ENCODE measurements at regions not wholly inside any gene's neighbourhood (a gene's known extent, or its start where the extent isn't known, plus 50 kb on each side); places are given as distances from the start of the nearest gene placed in this dataset.

DNA sequence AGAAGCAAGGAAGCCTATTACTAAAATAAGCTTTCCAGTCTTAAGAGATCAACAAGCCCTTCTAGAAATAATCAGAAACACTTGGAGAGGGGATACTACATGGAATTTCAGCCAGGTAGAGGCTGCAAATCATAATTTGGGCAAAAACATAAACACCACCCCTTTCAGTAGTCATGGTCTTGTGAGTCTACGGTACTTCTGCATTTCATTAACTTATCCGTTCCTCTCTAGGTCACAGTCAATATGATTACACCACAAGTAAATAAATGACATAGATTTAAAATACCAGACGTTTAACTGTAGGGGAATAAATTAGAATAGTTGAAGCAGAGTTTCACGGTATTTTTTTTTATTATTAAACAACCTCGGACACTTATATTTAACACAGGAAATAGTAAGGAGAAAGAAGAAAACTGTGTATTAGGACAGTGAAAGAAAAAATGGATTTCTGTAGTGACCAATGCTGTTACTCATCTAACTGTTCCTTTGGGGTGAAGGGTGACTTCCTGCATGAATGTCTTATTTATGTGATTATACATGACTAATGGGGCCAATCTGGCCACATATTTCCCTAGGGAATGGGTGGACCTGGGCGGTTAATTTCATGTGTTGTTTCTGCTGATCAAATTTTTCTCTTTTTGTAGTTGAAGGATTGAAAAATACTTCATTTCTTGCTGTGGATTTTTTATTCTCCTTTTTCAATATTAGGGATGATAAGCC, 456.6 kb upstream of the UBE2E3 start:
- peak; percentile 96 for DNase-seq

GRCh38 chr2:180520921-180521581, 459.4 kb upstream of the UBE2E3 start:
- DNase-seq = peak; percentile 80

- peak; percentile 41 for DNase-seq
These were observed 460.2 kb upstream of the UBE2E3 start for GRCh38 chr2:180520206-180520605.

DNA sequence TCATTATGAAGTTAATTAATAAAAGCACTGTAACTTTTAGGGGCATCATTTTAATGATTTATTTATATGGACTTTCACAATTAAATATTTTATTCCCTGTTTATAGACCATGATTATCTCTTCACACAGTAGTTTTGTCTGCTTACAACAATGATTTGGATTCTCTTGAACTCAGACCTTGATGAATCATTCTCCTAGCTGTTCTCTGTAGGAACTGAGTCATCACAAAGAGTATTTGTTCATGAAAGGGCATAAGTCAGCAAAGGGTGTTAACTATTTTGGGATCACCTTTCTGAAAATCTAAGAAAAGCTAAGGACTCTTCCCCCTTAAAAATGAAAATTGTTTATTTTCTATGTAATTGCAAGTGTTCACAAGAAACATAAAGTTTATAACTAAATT, 461.1 kb upstream of the UBE2E3 start:
- peak; percentile 83 for DNase-seq

DNA sequence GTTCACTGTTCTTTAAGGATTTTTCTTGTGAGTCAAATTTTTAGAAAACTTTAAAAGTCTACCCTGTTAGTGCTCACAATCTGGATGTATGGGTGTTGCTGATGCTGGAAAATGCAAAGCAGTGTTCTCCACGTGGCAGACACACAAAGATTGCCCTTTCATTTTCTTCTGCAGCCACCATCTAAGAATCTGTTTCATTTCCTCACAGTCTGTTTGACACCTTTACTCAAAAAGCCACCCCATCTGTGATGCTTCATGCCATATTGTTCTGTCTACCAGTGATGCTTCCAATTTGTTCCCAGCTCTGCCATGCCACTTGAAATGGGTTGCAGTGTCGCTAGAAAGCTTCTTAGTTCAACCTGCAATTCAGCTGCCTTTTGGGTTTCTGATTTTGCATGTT, 464.2 kb upstream of the UBE2E3 start:
- DNase-seq = no peak

GRCh38 chr2:180513389-180513788, 467.0 kb upstream of the UBE2E3 start:
- no peak for DNase-seq

- DNase-seq = no peak
These were observed 471.9 kb upstream of the UBE2E3 start for GRCh38 chr2:180508458-180508857.

GRCh38 chr2:180507028-180507427, 473.4 kb upstream of the UBE2E3 start:
- DNase-seq = peak; percentile 48

DNA sequence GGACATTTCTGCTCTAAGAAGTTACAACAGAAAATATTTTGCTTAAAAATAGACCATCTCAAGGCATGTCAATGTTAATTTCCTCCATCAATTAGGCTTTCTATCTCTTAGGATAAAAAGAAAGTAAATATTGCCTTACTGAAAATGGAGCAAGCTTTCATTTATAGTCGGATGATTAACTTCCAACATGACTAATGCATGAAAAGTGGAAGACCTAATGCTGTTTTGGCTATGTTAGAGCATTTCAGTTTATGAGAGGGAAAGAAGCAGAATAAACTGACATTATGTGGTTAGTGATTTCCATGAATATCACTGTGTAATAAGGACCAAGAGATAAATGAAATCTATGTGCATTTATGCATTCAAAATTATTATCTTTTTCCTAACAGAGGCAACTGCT, 475.2 kb upstream of the UBE2E3 start:
- DNase-seq = peak; percentile 52

DNA sequence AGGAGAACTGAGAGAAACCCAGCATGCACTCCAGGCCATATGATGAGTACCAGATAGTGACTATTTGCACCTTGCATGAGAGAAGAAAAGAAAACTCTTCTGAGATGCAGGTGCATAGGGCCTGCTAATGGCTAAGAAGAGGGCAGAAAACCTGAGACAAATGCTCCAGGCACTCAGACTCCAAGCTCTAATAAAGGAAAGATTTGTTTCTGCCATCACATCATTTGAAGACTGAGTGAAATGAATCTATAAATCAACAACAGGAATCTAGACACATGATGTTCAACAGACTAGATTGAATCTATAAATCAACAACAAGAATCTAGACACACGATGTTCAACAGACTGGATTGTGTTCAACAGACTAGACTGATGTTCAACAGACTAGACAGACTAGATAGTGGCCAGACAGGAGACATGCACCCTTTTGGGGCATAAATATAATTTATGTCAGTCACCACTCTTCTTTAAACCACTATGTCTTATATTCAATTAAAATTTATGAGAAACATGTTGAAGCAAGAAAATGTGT, 482.7 kb upstream of the UBE2E3 start:
- DNase-seq = no peak

DNA sequence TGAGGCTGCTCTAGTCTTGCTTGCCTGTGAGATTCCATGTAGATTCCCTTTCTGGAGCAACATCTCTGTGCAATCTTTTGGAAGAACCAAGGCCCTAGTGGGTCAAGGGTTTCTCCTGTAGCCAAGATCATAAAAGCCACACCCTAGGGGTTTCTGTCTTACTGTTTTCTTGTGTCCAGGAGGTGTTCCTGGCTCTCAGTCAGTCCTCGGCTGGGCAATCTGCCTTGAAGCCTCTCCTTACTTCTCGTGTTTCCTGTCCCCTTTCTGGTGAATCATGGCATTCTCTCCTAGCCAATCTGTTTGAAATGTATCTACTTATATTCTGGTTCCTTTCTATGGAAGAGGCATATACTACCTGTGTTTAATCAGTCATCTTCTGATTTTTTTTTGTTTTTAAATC, 484.8 kb upstream of the UBE2E3 start:
- DNase-seq = peak; percentile 23

DNA sequence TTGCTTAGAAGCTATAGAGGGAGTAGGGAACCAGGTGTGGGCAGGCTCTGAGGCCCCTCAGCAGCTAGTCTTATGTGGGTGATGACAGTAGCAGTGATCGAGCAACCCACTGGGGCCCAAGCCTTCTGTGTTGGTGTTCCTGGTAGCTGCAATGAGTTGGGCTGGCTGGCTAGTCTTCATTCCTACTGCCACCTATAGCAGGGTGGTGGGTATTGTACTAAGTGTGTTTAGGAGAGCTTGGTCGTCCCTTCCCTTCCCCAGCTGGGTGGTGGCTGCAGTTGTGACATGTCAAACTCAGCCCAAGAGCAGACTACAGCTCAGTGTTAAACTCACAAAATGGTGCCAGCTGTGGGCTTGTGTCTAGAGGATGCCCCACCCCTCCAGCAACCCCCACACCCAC, 486.1 kb upstream of the UBE2E3 start:
- DNase-seq = no peak

GRCh38 chr2:180482696-180483095, 475.6 kb upstream of the CWC22 start:
- DNase-seq = no peak

DNA sequence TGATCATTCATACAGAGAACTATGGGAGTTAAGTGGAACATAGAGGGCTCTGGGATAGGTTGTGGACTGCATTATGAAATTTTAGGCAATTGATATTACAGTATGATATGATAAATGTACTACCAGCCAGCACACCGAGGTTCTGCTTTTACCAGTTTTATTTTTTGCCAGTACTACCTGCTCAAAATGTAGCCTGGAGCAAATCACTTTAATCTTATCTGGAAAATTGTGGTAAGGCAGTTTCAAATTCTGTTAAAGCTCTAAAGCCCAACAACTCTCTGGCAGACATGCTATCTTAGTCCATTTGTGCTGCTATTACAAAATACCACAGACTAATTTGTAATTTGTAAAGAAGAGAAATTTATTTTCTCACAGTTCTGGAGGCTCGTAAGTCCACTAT, 474.9 kb upstream of the CWC22 start:
- DNase-seq = no peak

GRCh38 chr2:180478883-180479282, 471.8 kb upstream of the CWC22 start:
- DNase-seq = no peak

GRCh38 chr2:180474716-180475115, 467.6 kb upstream of the CWC22 start:
- DNase-seq = no peak

DNA sequence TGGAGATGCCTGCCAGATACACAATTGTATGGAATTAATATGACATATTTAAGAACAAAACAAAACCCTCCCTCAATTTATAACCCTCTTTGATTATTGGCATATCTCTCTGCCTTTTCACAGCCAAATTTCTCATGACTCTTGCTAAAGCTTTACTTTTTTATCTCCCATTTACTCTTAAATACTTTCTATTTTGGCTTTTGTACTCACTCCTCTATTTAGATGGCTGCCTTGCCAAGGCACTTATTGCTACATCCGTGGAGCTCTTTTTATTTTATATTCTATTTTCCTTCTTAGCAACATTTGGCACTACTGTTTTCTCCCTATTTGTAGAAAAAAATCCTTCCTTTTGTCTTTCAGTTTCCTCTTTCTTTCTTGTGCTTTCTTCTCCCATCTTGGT, 466.4 kb upstream of the CWC22 start:
- no peak for DNase-seq

DNA sequence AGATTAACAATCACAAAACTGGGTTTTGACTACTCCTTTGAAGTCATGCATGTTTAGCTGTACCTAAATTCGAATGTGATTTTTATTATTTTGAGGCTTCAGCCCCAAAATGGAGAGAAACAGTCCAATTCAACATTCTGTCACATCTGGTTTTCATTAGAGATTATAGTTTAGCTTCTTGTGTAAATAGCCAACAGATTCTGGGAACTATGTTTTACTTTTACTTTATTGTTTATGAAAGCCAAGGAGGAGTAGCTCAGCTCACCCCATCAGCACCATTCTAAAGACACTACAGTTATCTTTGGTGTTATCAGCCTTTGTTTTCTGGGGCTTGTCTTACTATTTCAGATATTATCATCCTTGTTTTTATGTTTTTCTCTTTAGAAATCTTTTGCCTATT, 465.0 kb upstream of the CWC22 start:
- peak; percentile 42 for DNase-seq

DNA sequence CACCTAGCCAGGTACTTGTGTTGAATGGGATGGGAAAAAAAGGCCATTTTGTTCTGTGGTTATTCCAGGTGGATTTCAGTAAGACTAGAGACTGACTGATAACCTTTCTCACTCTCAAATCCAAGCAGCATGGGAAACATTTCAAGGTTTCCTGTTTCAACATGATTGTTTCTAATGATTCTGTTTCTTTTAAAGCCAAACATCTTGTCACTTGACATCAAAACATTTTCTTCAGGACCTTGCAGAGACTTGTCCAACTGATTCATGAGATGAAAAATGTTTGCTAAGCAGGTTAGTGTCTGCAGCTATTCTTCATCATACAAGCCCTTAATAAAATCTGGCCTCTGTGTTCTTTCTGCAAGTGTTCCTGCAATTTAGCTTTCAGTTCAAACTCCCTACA, 456.5 kb upstream of the CWC22 start:
- DNase-seq = no peak

DNA sequence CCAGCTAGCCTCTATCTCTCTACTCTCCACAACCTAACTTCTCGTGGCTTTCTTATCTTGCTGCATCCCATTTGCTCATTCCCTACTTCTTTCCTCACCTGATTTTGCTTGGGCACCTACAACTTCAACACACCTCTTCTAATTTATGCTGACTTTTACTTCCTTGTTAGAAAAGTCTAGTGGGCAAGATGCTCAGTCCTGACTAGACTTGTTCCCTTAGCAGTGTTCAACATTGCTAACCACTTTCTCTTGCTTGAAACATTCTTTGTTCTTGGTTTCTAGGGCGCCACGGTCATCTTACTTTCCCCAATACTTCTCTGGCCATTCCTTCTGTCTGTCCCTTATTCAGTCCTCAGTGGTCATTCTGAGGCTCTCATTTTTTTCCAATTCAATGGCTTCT, 454.7 kb upstream of the CWC22 start:
- DNase-seq = no peak

- no peak for DNase-seq
These were observed 449.7 kb upstream of the CWC22 start for GRCh38 chr2:180456801-180457200.

DNA sequence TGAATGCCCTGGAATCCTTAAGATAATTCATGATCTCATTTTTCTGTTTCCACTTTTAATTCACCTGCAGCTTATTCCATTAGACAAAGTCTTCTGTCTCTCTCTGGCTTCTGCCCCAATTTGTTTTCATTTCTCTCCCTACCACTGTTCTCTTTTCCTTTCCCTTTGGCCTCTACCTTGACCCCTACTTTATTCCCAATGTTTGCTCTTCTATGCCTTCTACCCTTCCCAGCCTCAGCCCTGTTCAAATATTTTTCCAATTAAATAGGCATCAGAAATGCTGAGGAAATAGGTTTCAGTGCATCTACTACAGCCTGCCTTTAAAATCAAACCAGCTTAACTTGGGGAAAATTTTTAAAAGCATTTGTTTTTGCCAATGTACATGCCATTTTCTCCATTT, 443.7 kb upstream of the CWC22 start:
- DNase-seq = no peak

DNA sequence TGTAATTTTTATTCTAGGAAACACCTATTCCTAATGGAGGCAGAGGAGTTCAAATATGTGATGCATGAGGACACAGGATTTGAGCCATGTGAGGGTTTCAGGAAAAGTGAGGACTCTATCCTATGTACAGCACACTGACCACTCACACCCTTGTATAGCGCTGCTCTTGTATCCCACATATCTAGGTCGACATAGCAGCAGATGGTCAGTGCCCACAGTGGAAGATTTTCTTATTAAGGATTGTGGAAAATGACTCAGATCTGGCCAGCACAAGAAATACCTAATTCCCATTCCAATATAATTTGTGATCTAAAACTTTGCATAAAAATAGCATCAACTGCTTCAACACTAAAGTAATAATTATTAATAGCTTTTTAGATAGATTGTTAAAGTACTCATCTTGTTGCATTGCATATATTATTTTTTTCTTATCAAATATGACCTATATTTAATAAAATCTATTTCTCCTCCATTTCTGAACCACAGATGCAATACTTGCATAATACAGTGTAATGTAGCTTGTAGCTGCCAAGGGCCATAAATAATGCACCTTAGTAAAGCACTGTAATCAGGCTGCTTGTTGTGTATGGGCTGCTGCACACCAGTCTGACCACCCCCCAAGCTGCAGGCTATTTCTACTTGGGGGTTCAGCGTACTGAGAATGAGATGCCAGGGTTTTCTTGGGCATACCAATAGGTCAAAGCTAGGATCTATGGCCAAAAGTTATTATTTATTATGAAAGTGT, 442.2 kb upstream of the CWC22 start:
- no peak for DNase-seq

- DNase-seq = no peak
These were observed 439.4 kb upstream of the CWC22 start for GRCh38 chr2:180446492-180446891.
